GM12801 (cell line): ENCODE measurements at regions not wholly inside any gene's neighbourhood (a gene's known extent, or its start where the extent isn't known, plus 50 kb on each side); places are given as distances from the start of the nearest gene placed in this dataset.

Experiments
- CTCF ChIP-seq: IDR thresholded peaks from one replicate; pipeline ENCODE4 v1.5.1; 2011; ENCODE audit warnings: control low read depth; ENCODE audit not compliant: insufficient read length; ENCODE audit errors: extremely low read depth

DNA sequence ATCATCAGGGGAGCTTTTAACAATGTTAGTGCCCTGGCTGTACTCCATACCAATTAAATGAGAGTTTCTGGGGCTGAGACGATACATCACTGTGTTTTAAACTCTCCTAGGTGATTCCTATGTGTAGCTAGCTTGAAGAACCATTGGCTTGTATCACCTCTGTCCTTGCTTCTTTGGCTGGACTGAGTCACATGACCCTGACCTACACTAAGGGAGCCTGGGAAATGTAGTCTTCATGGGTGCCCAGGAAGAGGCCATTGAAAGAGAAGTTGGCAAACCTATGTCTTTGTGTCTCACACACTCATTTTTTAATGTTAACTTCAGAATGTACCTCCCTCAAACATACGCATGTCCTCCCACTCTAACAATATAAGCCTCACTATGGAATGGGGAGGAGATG, 506.6 kb downstream of the DHX35 start:
- TF ChIP-seq CTCF, result no peak

GRCh38 chr20:39464238-39464637, 502.1 kb downstream of the DHX35 start:
- TF ChIP-seq CTCF, result no peak

DNA sequence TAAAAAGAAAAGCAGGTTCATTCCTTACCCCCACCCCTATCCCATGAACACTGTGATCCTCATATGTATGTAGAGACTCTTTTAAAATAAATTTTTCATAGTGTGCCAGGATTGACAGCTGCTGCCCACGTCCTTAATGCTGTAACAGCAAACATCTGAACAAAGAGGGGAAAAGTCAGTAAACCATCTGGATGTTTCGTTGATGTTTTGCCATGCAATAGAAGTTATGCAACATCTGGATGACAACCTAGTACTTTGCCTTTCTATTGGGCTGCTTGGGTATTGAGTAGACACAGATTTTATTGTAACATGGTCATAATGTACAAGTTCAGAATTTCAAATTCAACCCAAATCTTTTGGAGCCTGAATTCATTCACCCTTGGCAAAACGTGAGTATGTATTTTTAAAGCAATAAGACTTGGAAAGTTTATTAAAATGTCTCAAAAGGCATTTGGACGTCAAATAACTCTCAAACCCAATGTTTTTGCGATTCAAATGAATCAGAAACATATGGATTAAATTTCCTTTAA, 500.3 kb downstream of the DHX35 start:
- no peak for TF ChIP-seq CTCF

GRCh38 chr20:39458452-39458851, 496.3 kb downstream of the DHX35 start:
- TF ChIP-seq CTCF, result no peak

- TF ChIP-seq CTCF, result no peak
Measured at GRCh38 chr20:39453890-39454289, 491.7 kb downstream of the DHX35 start.

- TF ChIP-seq CTCF, result no peak
Measured at GRCh38 chr20:39452583-39453340, 490.6 kb downstream of the DHX35 start.

GRCh38 chr20:39451386-39451785, 489.2 kb downstream of the DHX35 start:
- no peak for TF ChIP-seq CTCF
